ENCODE measurements at regions not wholly inside any gene's neighbourhood (a gene's known extent, or its start where the extent isn't known, plus 50 kb on each side); places are given as distances from the start of the nearest gene placed in this dataset.

- no peak for DNase-seq
- Mint-ChIP-seq H3K4me1 (no peaks in the 10 kb centered on the region), H3K27me3 (no peaks in the 10 kb centered on the region), H3K36me3 (ENCODE audit: low read depth) (no peaks in the 10 kb centered on the region), H3K27ac (no peak overlapping the region), H3K9me3 (peaks cover 6% of the 10 kb centered on the region), H3K4me3 (no peak overlapping the region)
- intact Hi-C loops (cut with micrococcal nuclease) = no loop called here
These were observed 216.3 kb upstream of the FLRT2 start for GRCh38 chr14:85313560-85314207.

DNA sequence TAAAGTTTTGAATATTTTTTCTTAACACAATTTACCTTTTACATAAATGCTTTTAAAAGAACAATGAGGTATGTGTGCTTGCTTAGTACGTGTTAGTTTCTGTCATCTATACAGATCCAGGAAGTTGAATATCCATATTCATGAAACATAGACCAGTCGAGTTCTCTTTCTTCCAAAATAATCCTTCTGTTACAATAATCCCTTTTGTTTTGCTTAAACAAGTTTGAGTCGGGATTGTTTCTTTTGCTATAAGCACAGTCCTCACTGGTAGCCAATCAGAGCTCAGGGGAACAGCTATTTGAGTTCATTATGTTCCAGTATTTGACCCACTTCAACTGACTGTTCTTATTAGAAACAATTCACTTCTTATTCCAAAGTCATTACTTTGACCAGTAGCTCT lies 214.7 kb upstream of the FLRT2 start:
- DNase-seq = no peak
- H3K9me3 Mint-ChIP-seq = no peaks in the 10 kb centered on the region
- no peaks in the 10 kb centered on the region for H3K36me3 Mint-ChIP-seq (ENCODE audit: low read depth)
- intact Hi-C loops (cut with micrococcal nuclease) = no loop called here
- no peaks in the 10 kb centered on the region for H3K27me3 Mint-ChIP-seq
- no peak overlapping the region for H3K4me3 Mint-ChIP-seq
- no peaks in the 10 kb centered on the region for H3K4me1 Mint-ChIP-seq
- no peak overlapping the region for H3K27ac Mint-ChIP-seq

- no peaks in the 10 kb centered on the region for H3K27me3 Mint-ChIP-seq
- H3K27ac Mint-ChIP-seq = no peak overlapping the region
- no peaks in the 10 kb centered on the region for H3K9me3 Mint-ChIP-seq
- H3K4me3 Mint-ChIP-seq = no peak overlapping the region
- intact Hi-C loops (cut with micrococcal nuclease) = no loop called here
- no peak for DNase-seq
- no peaks in the 10 kb centered on the region for H3K36me3 Mint-ChIP-seq (ENCODE audit: low read depth)
- H3K4me1 Mint-ChIP-seq = no peaks in the 10 kb centered on the region
These were observed 214.1 kb upstream of the FLRT2 start for GRCh38 chr14:85315733-85316290.

DNA sequence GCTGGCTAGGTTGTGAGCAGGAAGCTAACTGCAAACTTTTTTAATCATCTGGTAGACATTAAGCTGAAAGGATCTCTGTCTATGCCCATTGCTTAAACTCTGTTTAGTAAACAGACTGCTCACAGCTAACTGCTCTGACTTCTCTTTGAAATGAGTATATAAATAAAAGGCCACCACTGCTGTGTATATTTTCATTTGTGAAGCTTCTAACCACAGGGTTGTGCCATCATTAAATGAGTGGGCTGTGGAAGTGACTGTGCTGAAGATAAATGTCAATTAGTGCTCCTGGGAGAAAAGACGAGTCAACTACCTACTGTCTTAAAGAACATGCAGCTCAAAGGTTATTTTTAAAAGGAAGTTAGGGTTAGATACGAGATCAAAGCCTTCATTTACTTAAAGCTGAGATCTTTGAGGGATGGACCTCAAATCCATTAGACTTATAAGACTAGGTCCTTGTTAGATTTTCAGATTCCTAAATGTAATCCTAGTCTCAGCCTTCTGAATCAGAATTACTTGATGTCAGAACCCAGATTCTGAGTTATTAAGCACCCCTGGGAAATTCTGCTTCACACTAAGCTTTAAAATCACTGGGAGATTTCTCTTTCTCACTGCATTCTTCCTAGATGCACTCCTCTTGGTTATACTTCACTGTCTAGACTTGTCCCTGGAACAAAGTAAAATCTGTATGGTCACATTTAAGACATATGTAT lies 213.1 kb upstream of the FLRT2 start:
- H3K9me3 Mint-ChIP-seq = no peaks in the 10 kb centered on the region
- no peaks in the 10 kb centered on the region for H3K27me3 Mint-ChIP-seq
- no peak overlapping the region for H3K4me3 Mint-ChIP-seq
- no peak overlapping the region for H3K27ac Mint-ChIP-seq
- no peaks in the 10 kb centered on the region for H3K36me3 Mint-ChIP-seq (ENCODE audit: low read depth)
- DNase-seq = no peak
- no peaks in the 10 kb centered on the region for H3K4me1 Mint-ChIP-seq
- intact Hi-C loops (cut with micrococcal nuclease) = no loop called here

DNA sequence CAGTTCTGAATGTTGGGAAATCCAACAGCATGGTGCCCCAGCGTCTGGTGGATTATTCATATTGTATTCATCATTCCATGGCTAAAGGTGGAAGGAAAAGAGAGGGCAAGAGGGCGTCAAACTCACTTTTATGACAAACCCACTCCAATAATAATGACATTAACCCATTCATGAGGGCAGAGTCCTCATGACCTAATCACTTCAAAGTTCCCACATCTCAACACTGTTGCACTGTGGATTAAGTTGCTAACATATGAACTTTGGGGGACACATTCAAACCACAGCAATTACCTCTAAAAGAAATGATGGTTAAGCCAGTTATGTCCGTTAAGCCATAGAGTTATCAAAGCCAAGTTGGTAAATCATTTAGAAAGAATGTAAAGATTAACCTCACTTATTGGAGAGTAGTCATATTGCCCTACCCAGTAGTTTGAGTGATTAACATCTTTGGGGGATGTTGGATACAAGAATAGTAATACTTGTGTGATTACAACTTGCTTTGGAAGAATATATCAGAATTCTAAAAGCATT lies 212.4 kb upstream of the FLRT2 start:
- H3K9me3 Mint-ChIP-seq = no peaks in the 10 kb centered on the region
- no peak overlapping the region for H3K27ac Mint-ChIP-seq
- DNase-seq = no peak
- intact Hi-C loops (cut with micrococcal nuclease) = no loop called here
- no peak overlapping the region for H3K4me3 Mint-ChIP-seq
- H3K36me3 Mint-ChIP-seq (ENCODE audit: low read depth) = no peaks in the 10 kb centered on the region
- H3K4me1 Mint-ChIP-seq = no peaks in the 10 kb centered on the region
- H3K27me3 Mint-ChIP-seq = no peaks in the 10 kb centered on the region

DNA sequence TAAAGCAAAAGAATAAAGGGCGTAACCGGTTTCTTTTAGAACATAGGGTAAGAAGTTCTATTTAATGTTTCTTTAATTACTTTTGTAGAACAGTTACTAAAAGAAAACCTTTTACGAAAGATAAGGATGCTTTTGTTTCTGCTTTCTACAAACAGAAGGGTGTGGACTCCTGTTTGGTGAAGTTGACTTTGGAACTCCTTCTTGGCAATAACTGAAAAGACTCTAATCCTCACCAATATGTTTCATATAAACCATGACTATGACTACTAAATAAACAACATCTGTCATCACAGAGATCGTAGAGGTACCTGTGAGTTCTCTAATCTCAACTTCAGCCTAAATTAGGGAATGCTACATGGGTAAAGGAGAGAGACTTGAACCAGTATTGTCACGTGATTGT lies 210.8 kb upstream of the FLRT2 start:
- H3K27ac Mint-ChIP-seq = no peak overlapping the region
- intact Hi-C loops (cut with micrococcal nuclease) = no loop called here
- DNase-seq = no peak
- H3K4me3 Mint-ChIP-seq = no peak overlapping the region
- no peaks in the 10 kb centered on the region for H3K4me1 Mint-ChIP-seq
- no peaks in the 10 kb centered on the region for H3K9me3 Mint-ChIP-seq
- no peaks in the 10 kb centered on the region for H3K27me3 Mint-ChIP-seq
- no peaks in the 10 kb centered on the region for H3K36me3 Mint-ChIP-seq (ENCODE audit: low read depth)

DNA sequence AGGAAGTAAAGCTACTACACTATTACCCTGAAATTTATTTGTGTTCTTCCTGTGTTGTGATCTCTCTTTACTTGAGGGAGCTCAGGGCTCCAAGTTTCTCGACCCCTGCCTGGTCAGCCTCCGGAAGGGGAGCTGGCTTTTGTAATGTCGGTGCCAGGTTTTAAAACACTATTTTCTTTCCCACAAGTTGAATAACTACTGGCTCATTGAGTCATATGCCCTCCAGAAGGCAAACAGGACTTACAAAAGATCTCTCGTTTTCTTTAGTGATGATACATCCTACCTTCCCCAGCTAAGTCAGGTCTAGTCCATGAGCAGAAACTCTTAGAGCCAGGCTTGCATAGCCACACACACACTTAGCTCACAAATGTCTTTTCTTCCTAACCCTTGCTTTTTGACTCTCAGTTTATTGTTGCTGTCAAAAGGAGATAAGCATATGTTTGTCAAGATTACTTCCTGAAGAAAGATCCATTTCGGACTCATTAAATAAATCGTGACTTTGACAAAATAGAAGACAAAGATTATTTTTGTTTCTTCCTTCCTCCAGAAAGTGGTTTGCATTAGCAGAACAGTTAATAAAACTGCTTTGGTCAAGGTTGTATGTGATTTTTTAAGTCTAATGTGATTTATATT lies 209.8 kb upstream of the FLRT2 start:
- Mint-ChIP-seq H3K4me1 (no peaks in the 10 kb centered on the region), H3K36me3 (ENCODE audit: low read depth) (no peaks in the 10 kb centered on the region)
- intact Hi-C loops (cut with micrococcal nuclease) = no loop called here

DNA sequence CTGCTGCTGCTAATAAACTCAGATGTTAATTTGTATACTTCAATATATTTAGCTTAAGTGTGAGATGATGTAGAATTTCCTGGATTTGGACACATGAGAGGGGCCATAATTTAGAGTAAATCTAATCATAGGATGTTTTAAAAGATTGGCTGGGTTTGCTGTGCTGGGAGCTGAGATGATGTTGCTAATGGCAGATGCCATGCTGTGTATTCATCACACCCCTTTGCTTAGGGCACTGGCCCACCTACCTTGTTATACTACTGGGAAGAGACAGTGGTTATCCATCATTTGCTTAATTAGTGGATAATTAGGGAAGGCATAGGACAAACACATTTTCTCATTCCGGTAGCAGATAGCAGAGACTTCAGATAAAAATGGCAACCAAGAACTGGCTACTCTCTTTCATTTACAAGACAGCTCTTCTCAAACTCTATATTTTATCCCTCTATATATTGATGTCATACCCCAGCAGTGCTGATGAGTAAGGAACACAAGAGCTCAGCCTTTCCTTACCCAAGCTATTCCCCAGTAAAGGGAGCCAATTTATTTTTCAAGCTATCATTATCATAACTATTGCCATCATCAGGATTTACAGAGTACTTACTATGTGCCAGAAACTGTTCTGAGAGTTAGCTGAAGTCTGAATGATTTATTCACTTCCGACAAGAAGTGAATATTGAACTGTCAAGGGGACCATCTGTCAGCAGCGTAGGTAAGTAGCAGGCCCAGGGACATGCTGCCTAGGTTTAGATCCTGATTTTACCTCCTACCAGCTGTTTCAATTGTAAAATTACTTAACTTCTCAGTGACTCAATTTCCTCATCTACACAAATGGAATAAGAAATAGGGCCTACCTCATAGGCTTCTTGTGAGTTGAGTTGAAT lies 204.6 kb upstream of the FLRT2 start:
- Mint-ChIP-seq H3K36me3 (ENCODE audit: low read depth) (no peaks in the 10 kb centered on the region), H3K27ac (no peak overlapping the region)
- intact Hi-C loops (cut with micrococcal nuclease) = no loop called here

More for the DNA sequence above, 209.8 kb upstream of the FLRT2 start:
- Mint-ChIP-seq H3K4me3 (no peak overlapping the region), H3K27ac (no peak overlapping the region), H3K9me3 (no peaks in the 10 kb centered on the region), H3K27me3 (no peaks in the 10 kb centered on the region)
- no peak for DNase-seq

DNA sequence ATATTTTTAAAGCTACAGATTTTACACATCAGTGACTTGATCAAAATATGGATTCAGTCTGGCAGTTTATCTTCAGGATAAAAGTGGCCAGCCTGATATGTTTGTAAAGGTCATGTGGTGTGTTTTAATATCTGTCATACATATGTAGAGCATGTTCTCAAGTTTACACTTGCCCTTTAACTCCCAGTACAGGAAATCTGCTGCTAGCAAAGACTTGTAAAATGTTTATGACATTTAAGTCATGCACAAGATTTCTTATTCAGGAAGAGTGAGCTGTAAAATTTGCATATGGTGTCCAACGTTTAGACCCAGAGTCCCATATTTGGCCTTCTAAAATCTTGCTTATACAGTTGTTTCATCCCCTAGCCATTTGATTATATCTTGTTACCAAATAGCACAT lies 197.5 kb upstream of the FLRT2 start:
- Mint-ChIP-seq H3K4me1 (no peaks in the 10 kb centered on the region), H3K27me3 (no peaks in the 10 kb centered on the region), H3K27ac (no peak overlapping the region), H3K36me3 (ENCODE audit: low read depth) (no peaks in the 10 kb centered on the region), H3K9me3 (peaks cover 4% of the 10 kb centered on the region), H3K4me3 (no peak overlapping the region)
- DNase-seq = no peak
- intact Hi-C loops (cut with micrococcal nuclease) = no loop called here

More for the DNA sequence above, 204.6 kb upstream of the FLRT2 start:
- Mint-ChIP-seq H3K4me3 (no peak overlapping the region), H3K9me3 (no peaks in the 10 kb centered on the region), H3K27me3 (no peaks in the 10 kb centered on the region), H3K4me1 (no peaks in the 10 kb centered on the region)
- no peak for DNase-seq

- H3K4me3 Mint-ChIP-seq = no peak overlapping the region
These were observed 196.6 kb upstream of the FLRT2 start for GRCh38 chr14:85333313-85333712.

DNA sequence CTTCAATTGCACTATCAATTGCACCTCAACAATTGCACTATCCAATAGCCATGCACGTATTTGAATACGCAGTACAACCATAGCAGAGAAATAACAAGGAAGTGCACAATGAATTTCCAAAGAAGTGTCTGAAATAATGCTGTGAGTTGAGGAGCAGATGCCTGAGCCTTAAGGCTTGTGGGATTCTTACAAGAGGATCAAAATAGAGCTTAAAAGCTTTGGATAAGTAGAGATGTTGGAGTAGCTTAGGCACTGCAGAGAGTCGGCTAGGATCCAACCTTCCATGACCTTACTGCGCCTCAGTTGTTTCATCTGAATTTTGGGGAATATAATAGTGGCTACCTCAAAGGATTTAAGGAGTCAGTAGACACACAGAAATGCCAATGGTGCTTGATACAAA lies 196.1 kb upstream of the FLRT2 start:
- no peaks in the 10 kb centered on the region for H3K4me1 Mint-ChIP-seq
- no peak overlapping the region for H3K4me3 Mint-ChIP-seq
- no peaks in the 10 kb centered on the region for H3K36me3 Mint-ChIP-seq (ENCODE audit: low read depth)
- no peaks in the 10 kb centered on the region for H3K27me3 Mint-ChIP-seq
- no peak for DNase-seq
- intact Hi-C loops (cut with micrococcal nuclease) = no loop called here
- peaks cover 4% of the 10 kb centered on the region for H3K9me3 Mint-ChIP-seq
- H3K27ac Mint-ChIP-seq = no peak overlapping the region

More at GRCh38 chr14:85333313-85333712, 196.6 kb upstream of the FLRT2 start:
- Mint-ChIP-seq H3K4me1 (no peaks in the 10 kb centered on the region), H3K36me3 (ENCODE audit: low read depth) (no peaks in the 10 kb centered on the region), H3K9me3 (peaks cover 4% of the 10 kb centered on the region), H3K27me3 (no peaks in the 10 kb centered on the region), H3K27ac (no peak overlapping the region)
- intact Hi-C loops (cut with micrococcal nuclease) = no loop called here
- DNase-seq = no peak

DNA sequence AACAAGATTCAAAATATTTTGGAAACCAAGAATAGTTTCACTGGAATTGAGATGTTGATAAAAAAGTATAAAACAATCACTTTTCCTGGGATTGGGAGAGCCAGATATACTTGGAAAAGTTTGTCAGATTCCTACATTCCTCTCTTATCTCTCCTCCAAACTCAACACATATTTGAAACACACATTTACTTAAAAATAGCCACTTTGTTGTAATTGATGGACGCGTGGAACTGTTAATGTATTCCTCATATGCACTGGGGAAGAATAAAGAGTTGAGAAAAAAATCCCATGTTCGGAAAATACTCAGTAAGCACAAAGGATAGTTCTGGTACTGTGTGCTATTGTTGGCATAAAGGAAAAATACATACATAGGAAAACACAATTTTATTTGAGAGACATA lies 195.6 kb upstream of the FLRT2 start:
- Mint-ChIP-seq H3K4me1 (no peaks in the 10 kb centered on the region), H3K27me3 (no peaks in the 10 kb centered on the region), H3K4me3 (no peak overlapping the region), H3K9me3 (peaks cover 4% of the 10 kb centered on the region), H3K27ac (no peak overlapping the region), H3K36me3 (ENCODE audit: low read depth) (no peaks in the 10 kb centered on the region)
- DNase-seq = no peak
- intact Hi-C loops (cut with micrococcal nuclease) = no loop called here

- intact Hi-C loops (cut with micrococcal nuclease) = no loop called here
- no peak for DNase-seq
- Mint-ChIP-seq H3K27me3 (no peaks in the 10 kb centered on the region), H3K9me3 (peaks cover 4% of the 10 kb centered on the region), H3K4me1 (no peaks in the 10 kb centered on the region), H3K4me3 (no peak overlapping the region), H3K36me3 (ENCODE audit: low read depth) (no peaks in the 10 kb centered on the region), H3K27ac (no peak overlapping the region)
These were observed 193.7 kb upstream of the FLRT2 start for GRCh38 chr14:85336257-85336656.
